HG03432 (cell line): ENCODE measurements at regions not wholly inside any gene's neighbourhood (a gene's known extent, or its start where the extent isn't known, plus 50 kb on each side); places are given as distances from the start of the nearest gene placed in this dataset.
A peak's percentile ranks its signal among the peaks of the same experiment; 100 is the strongest.

Experiments
- ATAC-seq: cut with Tn5 transposase; IDR thresholded peaks from one replicate; pipeline ENCODE4 v1.9.1; 2021; ENCODE audit warnings: mild to moderate bottlenecking, moderate library complexity; ENCODE audit not compliant: unreplicated experiment

DNA sequence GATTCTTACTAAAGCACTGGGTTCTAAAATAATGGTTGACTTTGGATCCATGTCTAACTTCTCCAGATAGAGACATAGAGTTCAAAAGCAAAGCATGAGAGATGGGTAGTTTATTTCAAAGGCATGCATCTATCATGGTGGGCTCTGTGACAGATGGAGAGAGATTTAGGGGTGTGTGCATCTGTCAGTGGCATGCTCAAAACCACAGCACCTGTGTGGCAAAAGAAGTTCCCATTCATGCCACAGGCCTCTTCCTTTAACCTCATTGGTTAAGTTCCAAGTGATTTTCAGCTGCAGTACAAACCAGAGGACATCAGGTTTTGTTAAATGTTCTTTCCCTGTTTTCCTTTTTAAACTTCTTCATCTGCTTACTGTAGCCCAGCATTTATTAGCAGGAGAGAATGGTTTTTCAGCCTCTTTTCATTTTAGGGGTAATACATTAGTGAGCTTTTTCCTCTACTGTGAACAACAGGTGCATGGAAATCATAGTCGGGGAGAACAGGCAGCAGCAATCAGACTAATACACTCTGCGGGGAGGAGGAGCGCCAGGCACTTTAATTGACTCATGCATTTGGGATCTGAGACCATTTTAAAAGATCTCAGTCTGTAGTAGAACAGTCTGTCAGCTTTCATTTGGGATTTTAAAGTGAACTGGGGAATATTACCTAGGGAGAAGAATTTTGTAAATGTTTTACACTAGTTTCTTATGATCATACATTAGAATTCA lies 52.4 kb upstream of the UPP2 start:
- no peak for ATAC-seq

DNA sequence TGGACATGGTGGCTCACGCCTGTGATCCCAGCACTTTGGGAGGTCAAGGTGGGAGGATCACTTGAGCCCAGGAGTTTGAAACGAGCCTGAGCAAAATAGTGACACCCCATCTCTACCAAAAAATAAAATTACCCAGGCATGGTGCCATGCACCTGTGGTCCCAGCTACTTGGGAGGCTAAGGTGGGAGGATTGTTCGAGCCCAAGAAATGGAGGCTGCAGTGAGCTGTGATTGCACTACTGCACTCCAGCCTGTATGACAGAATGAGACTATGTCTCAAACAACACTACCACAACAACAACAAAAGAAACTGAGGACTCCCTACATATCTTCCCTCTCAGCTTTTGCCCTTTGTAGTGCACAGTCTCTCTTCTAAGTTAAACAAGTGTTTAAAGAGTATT lies 53.3 kb upstream of the UPP2 start:
- ATAC-seq = no peak

DNA sequence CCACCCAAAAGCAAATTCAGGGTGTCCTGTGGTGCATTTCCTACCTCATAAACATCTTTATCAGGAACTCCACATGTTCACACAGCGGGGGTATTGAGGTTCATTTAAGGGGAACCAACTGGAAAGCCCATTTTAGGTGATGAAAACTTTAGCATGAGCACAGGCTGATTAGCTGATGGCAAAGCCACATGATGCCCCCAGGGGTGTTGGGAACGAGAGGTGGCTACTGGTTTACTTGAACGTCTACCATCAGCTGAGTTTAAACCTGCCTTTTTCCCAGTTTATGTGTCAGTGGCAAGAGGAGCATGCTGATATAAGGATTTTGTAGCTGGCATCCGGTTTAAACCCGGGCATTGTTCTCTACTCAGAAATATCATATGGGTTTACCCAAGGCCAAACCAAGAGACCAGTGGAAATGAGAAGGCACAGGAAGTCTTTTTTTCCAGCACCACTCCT lies 54.5 kb upstream of the UPP2 start:
- ATAC-seq = no peak

- no peak for ATAC-seq
These were observed 55.4 kb upstream of the UPP2 start for GRCh38 chr2:158046121-158046880.

- no peak for ATAC-seq
These were observed 56.3 kb upstream of the UPP2 start for GRCh38 chr2:158045362-158045761.

DNA sequence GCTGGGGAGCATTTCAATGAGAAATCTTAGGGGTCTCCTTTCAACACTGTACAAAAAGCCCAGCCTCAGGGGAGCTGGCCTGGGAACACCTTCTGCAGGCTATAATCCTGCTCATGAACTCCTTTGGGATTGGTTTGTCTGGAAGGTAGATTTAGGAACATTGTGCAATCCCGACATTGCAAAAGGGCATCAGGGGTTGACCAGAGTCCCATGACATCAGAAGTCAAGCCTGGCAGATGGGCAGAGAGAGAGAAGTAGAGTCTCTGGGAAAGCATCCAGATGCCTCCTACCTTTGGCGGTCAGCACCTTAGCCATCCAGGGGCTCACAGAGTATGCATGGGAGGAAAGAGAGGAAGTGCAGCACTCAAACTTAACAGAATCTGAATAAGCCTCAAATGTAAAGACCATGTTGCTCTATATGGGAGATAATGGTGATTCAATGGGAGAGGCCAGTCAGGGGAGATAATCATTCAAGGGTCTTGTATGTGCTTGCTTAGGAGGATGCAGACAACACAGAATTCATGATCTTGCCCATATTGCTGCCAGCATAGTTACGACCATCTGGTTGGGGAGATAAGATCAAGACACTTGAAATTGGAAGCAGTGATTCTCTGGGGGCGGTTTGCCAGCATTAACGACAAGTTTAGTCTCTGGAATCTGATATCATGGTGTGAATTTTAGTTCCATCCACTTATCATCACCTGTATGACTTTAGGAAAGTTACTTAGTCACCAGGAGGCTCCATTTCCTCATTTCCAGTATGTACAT lies 58.3 kb upstream of the UPP2 start:
- no peak for ATAC-seq

DNA sequence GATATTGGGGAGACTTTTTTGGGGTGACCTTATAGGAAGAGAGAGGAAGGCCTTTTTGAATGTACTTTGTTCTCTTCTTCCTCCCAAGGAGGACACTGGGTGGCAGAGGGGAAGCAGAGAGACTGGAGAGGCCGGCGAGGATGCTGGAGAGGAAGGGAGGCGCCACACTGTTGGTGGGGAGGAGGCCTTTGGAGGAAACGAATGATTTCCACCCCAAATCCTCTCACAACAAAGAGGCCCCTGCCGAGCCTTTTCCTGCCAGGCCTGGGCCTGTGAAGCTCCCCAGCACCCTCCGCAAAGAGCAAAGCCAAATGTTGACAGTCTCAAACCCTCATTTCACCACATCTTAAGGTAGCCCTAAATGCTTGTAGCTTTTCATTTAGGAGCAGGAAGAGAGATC lies 59.0 kb upstream of the UPP2 start:
- ATAC-seq = no peak

DNA sequence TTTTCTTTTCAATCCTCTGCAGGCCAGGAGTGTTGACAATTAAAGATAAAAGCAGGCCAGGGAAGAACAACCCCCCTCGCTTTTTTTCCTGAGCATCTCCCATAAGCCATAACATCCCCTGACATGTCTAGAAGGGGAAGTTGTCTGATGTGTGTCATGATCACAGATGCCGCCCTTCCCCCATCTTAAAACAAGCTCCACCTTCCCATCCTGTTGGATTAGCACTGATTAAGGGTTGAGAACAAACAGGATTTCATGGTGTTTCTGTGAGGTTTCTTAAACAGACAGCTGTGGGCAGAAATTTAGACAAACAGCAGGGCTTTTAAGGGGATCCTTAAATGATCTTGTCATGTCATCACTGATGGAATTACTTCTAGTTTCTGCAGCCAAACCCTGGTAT lies 59.4 kb upstream of the UPP2 start:
- no peak for ATAC-seq

GRCh38 chr2:158041400-158041799 lies 60.3 kb upstream of the UPP2 start:
- ATAC-seq = no peak

DNA sequence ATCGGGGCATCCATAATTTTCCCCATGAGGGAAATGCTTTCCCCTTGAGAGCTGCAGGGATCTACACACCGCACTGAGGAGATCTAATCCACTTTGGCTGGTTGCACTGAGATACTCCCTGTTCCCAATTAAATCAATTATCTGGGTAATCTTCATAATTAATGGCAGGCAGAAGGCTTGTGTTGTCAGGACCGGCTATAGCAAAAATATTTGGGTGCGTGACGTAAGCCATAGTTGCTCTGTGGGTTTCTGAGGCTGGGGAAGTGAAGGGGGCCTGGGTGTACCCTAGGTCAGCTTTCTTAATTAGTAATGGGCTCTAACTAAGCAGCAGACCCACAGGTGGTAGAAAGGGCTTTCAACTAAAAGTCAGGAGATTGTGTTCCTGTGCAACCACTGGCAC lies 62.8 kb upstream of the UPP2 start:
- no peak for ATAC-seq

- ATAC-seq = peak; percentile 74
These were observed 67.3 kb upstream of the UPP2 start for GRCh38 chr2:158034198-158034866.

GRCh38 chr2:158031371-158031770 lies 70.3 kb upstream of the UPP2 start:
- no peak for ATAC-seq

DNA sequence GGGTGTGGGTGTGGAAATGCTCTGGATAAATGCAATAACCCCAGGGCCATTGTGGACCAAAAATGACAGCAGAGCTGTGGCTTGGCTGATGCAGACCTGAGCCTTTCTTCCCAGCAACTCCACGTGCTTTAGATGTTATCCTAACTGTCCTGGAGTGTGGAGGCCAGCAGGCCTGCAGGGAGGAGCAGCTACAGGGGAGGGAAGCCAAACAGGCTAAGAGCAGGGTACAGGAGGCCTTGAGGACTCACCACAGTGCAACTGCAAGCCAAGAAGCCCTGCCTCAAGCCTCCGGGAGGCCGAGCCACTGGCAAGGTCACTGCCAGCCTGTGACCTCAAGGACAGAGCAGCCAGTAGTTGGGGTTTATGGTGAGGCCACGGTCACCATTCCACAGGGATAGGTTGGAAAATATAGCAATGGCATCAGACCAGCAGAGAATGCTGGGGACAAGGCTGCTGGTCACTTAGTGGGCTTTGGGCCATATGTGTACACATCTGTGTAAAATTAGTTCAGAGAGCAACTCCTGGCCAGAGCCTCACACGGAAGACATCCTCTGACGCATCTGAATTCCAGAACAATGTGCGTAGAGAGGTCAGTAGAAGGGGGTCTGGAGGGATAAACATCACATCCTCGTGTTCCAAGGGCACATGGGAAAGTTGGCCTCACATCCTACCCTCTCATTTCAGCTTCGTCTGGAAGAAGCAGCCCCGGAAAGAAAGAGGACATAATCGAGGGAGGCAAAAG lies 76.2 kb upstream of the UPP2 start:
- no peak for ATAC-seq

DNA sequence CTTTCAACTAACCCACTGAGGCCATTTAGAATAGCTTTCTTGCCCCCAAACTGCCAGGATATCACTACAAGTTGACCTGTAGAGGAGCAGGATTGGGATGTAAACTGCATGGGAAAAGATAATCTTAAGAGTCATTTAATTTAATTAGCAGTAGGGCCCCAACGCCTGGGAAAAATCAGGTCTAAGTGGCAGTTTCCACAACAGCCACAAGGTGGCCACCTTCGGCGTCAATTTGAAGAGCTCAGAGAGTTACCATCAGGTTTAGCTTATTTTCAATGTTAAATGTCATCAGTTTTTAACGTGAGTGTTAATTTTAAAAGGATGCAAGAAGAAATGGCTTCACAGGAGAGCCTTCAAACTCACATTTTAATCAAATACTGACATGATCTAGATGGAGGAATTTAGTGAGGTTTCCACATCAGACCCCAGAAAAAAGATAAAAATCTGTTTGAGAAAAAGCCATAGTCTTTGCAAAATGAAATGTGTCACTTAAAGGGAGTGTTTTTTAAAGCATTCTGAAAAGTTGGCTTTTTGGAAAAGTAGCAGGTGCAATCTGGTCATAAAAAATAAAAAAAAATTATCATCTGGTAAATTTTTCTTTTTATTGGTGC lies 77.3 kb upstream of the UPP2 start:
- peak; percentile 88 for ATAC-seq

DNA sequence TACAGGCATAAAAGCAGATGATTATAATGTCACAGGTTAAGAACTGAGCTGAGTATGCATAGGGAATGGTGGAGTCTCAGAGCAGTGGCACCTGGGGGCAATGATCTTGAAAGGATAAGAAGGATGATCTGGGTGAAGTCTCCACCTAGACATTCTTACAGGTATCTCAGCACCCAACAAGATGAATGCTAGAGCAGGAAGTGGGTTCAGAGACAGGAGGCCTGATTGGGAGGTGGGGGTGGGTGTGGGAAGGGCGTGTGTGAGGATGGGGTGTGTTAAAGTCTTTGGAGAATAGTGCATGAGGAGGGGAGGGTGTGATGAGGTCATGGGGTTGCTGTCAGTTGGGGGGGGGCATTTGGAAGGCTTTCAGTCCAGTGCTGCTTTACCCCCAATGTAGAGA lies 78.8 kb upstream of the UPP2 start:
- ATAC-seq = no peak

DNA sequence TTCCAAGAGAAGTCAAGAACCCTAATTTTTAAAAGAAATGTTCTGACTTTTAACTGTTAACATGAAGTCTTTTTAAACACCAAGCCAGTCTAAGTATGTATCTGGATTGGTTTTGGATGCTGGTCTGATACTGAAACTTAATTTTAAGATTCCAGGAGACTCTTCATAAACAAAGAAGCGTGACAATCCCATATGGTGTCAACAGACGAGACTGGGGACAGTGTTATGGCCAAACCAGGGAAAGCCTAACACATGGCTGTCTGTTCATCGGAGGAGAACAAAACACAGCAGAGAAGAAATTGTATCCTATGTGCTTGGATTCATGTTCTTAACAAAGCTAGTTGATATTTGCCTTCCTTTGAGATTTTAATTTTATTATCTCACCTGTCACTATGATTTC lies 80.5 kb upstream of the UPP2 start:
- ATAC-seq = no peak

- ATAC-seq = no peak
These were observed 86.1 kb upstream of the UPP2 start for GRCh38 chr2:158015428-158016076.

- ATAC-seq = no peak
These were observed 87.8 kb upstream of the UPP2 start for GRCh38 chr2:158013891-158014290.

- no peak for ATAC-seq
These were observed 90.5 kb upstream of the UPP2 start for GRCh38 chr2:158011055-158011771.
